ENCODE measurements at regions not wholly inside any gene's neighbourhood (a gene's known extent, or its start where the extent isn't known, plus 50 kb on each side); places are given as distances from the start of the nearest gene placed in this dataset.

GRCh38 chr1:88104886-88105285 lies 579.2 kb upstream of the PKN2 start:
- no peak for DNase-seq

GRCh38 chr1:88111816-88112215 lies 572.3 kb upstream of the PKN2 start:
- no peak for DNase-seq

- DNase-seq, result no peak
These were observed 566.5 kb upstream of the PKN2 start for GRCh38 chr1:88117597-88117996.

- no peak for DNase-seq
These were observed 565.8 kb upstream of the PKN2 start for GRCh38 chr1:88118176-88118845.

- no peak for DNase-seq
These were observed 559.5 kb upstream of the PKN2 start for GRCh38 chr1:88124614-88125013.

- no peak for DNase-seq
These were observed 557.6 kb upstream of the PKN2 start for GRCh38 chr1:88126467-88126866.

- no peak for DNase-seq
These were observed 550.1 kb upstream of the PKN2 start for GRCh38 chr1:88133991-88134390.

- DNase-seq, result no peak
These were observed 548.8 kb upstream of the PKN2 start for GRCh38 chr1:88134983-88135921.

- no peak for DNase-seq
These were observed 544.4 kb upstream of the PKN2 start for GRCh38 chr1:88139633-88140032.

GRCh38 chr1:88140325-88140724 lies 543.7 kb upstream of the PKN2 start:
- DNase-seq, result no peak

- DNase-seq, result no peak
These were observed 542.5 kb upstream of the PKN2 start for GRCh38 chr1:88141499-88142074.

GRCh38 chr1:88145752-88146151 lies 538.3 kb upstream of the PKN2 start:
- no peak for DNase-seq

- no peak for DNase-seq
These were observed 534.4 kb upstream of the PKN2 start for GRCh38 chr1:88149686-88150085.

- no peak for DNase-seq
These were observed 533.7 kb upstream of the PKN2 start for GRCh38 chr1:88150330-88150729.

GRCh38 chr1:88163187-88163586 lies 520.9 kb upstream of the PKN2 start:
- no peak for DNase-seq

- DNase-seq, result no peak
These were observed 515.9 kb upstream of the PKN2 start for GRCh38 chr1:88168126-88168525.

GRCh38 chr1:88169139-88169538 lies 514.9 kb upstream of the PKN2 start:
- no peak for DNase-seq

GRCh38 chr1:88169939-88170338 lies 514.1 kb upstream of the PKN2 start:
- DNase-seq, result no peak

GRCh38 chr1:88175120-88175630 lies 508.9 kb upstream of the PKN2 start:
- DNase-seq, result no peak

- no peak for DNase-seq
These were observed 508.3 kb upstream of the PKN2 start for GRCh38 chr1:88175631-88176226.

GRCh38 chr1:88179943-88180342 lies 504.1 kb upstream of the PKN2 start:
- DNase-seq, result no peak

- peak; percentile 69 for DNase-seq
These were observed 503.5 kb upstream of the PKN2 start for GRCh38 chr1:88180449-88181108.

- no peak for DNase-seq
These were observed 497.2 kb upstream of the PKN2 start for GRCh38 chr1:88186911-88187310.

Data from stimulated activated CD4-positive, alpha-beta T cell treated with anti-CD3 and anti-CD28 coated beads, Interleukin-15, amount 100 ng/mL, for 24 hours (primary cell).